ENCODE measurements at regions not wholly inside any gene's neighbourhood (a gene's known extent, or its start where the extent isn't known, plus 50 kb on each side); places are given as distances from the start of the nearest gene placed in this dataset.

- TF ChIP-seq CTCF (conservative IDR thresholded peaks at IDR 0.05) (no peak), ZFX (IDR thresholded peaks at IDR 0.05) (no peak)
Observed at GRCh38 chr13:106915146-106915545, 347.2 kb upstream of the ARGLU1 start.

All from C4-2B (cell line).